DOHH2 (cell line): ENCODE measurements at regions not wholly inside any gene's neighbourhood (a gene's known extent, or its start where the extent isn't known, plus 50 kb on each side); places are given as distances from the start of the nearest gene placed in this dataset.

Experiments
- CTCF ChIP-seq: fragments of 200-600 bp; sonication (generic); IDR thresholded peaks from one replicate; pipeline ENCODE4 v1.5.1; 2014; ENCODE audit warnings: antibody characterized with exemption, mild to moderate bottlenecking, low read depth, low read length; ENCODE audit not compliant: poor library complexity, severe bottlenecking
- EZH2phosphoT487 ChIP-seq: fragments of 200-600 bp; sonication (generic); IDR thresholded peaks from 2 replicates; pipeline ENCODE4 v1.6.1; 2017; ENCODE audit warnings: borderline replicate concordance, mild to moderate bottlenecking, antibody characterized with exemption, low read length, moderate library complexity, mixed read lengths

DNA sequence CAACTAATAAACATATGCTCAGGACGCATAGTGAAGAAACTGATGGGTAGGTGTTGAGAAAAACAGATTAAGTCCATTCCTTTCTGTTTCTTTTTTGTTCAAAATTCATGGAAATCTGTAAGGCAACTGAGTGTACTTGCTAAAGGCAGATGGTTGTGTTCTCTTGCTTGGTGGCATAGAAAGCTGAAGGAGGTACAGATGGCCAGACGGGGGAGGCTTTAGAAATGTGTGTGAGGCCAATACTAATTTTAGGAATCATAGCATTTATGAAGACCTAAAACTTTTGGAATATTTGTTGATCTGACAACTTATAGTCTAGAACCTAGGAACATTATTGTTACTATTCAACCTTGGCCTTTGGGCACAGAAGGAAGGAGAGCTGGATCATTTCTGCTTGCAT, 56.8 kb upstream of the EMCN start:
- TF ChIP-seq CTCF (no peak), EZH2phosphoT487 (no peak)
